PFSK-1 (cell line): ENCODE measurements at regions not wholly inside any gene's neighbourhood (a gene's known extent, or its start where the extent isn't known, plus 50 kb on each side); places are given as distances from the start of the nearest gene placed in this dataset.

ENCODE experiments used
- FOXP2 ChIP-seq: optimal IDR thresholded peaks from 2 replicates; pipeline ENCODE3; 2011; ENCODE audit warnings: borderline replicate concordance, control low read depth, inconsistent platforms; ENCODE audit not compliant: insufficient read depth; ENCODE audit errors: extremely low read length, extremely low read depth
- POLR2AphosphoS5 ChIP-seq: IDR thresholded peaks from 2 replicates; pipeline ENCODE4 v1.6.1; 2012; ENCODE audit warnings: low read depth, mild to moderate bottlenecking, control low read depth, low read length, moderate library complexity
- SIN3A ChIP-seq: IDR thresholded peaks from 2 replicates; pipeline ENCODE4 v1.6.1; 2012; ENCODE audit warnings: mild to moderate bottlenecking, low read length, moderate library complexity, borderline replicate concordance; ENCODE audit not compliant: insufficient read depth
- TF ChIP-seq, protein P1 (sequence below), 2 experiments: IDR thresholded peaks; 2 replicates each; pipeline versions ENCODE4 v1.6.1 to v1.8.0; 2011 to 2012; ENCODE audit warnings: low read depth in 2 of 2, low read length in 2 of 2, control low read depth in 1 of 2, inconsistent platforms in 1 of 2, mild to moderate bottlenecking in 1 of 2, moderate library complexity in 1 of 2; ENCODE audit not compliant: insufficient read depth in 1 of 2

DNA sequence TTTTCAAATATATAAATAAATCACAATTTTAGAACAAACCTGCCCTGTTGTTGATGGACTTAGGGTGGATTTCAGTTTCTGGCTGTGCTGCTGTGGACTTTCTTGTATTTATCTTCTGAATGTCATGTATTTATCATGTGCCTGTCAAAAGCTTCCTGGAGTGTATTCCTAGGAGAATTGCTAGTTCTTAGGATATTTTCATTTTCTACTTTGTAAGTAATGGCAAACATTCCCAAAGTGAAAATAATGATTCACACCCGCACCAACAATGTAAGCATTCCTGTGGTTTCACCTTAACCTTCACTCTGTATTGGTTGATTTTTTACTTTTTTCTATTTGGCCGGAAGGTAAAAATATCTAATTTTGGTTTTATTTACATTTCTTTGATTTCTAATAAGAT is 387.8 kb downstream of the SMOC2 start:
- TF ChIP-seq, protein P1, sequence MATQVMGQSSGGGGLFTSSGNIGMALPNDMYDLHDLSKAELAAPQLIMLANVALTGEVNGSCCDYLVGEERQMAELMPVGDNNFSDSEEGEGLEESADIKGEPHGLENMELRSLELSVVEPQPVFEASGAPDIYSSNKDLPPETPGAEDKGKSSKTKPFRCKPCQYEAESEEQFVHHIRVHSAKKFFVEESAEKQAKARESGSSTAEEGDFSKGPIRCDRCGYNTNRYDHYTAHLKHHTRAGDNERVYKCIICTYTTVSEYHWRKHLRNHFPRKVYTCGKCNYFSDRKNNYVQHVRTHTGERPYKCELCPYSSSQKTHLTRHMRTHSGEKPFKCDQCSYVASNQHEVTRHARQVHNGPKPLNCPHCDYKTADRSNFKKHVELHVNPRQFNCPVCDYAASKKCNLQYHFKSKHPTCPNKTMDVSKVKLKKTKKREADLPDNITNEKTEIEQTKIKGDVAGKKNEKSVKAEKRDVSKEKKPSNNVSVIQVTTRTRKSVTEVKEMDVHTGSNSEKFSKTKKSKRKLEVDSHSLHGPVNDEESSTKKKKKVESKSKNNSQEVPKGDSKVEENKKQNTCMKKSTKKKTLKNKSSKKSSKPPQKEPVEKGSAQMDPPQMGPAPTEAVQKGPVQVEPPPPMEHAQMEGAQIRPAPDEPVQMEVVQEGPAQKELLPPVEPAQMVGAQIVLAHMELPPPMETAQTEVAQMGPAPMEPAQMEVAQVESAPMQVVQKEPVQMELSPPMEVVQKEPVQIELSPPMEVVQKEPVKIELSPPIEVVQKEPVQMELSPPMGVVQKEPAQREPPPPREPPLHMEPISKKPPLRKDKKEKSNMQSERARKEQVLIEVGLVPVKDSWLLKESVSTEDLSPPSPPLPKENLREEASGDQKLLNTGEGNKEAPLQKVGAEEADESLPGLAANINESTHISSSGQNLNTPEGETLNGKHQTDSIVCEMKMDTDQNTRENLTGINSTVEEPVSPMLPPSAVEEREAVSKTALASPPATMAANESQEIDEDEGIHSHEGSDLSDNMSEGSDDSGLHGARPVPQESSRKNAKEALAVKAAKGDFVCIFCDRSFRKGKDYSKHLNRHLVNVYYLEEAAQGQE (IDR thresholded peaks at IDR 0.05; ENCODE audit: insufficient read depth in 1 of 2, low read depth in 2 of 2, low read length in 2 of 2): no peak
- TF ChIP-seq FOXP2 (no peak), SIN3A (no peak), POLR2AphosphoS5 (no peak)
